Endothelial cell of umbilical vein (primary cell): ENCODE measurements at regions not wholly inside any gene's neighbourhood (a gene's known extent, or its start where the extent isn't known, plus 50 kb on each side); places are given as distances from the start of the nearest gene placed in this dataset.
"Not testable (repeated sequence)": the region's sequence is repeated elsewhere in the genome, so short reads cannot be mapped to it uniquely, and the experiment has no call there.

Experiments used
- MYC ChIP-seq: IDR thresholded peaks from one replicate; pipeline ENCODE4 v1.6.1; 2011; ENCODE audit warnings: mild to moderate bottlenecking, low read depth, low read length
- POLR2AphosphoS5 ChIP-seq: IDR thresholded peaks from 2 replicates; pipeline ENCODE4 v1.6.1; 2012; ENCODE audit warnings: low read depth, mild to moderate bottlenecking, control low read depth, low read length, moderate library complexity; ENCODE audit not compliant: insufficient read depth
- TF ChIP-seq, protein P1 (sequence below), 2 donors: IDR thresholded peaks; 1 replicate in 1 of 2; 2 replicates in 1 of 2; pipeline ENCODE4 v1.5.1; 2011; ENCODE audit warnings: low read length in 2 of 2, mild to moderate bottlenecking in 2 of 2, moderate library complexity in 2 of 2, control low read depth in 1 of 2, inconsistent platforms in 1 of 2, low read depth in 1 of 2; ENCODE audit not compliant: insufficient read depth in 1 of 2; ENCODE audit errors: extremely low read depth in 1 of 2
- TF ChIP-seq, protein P2 (sequence below): IDR thresholded peaks from 2 replicates; pipeline ENCODE4 v1.6.1; 2011; ENCODE audit not compliant: insufficient read depth, insufficient read length

DNA sequence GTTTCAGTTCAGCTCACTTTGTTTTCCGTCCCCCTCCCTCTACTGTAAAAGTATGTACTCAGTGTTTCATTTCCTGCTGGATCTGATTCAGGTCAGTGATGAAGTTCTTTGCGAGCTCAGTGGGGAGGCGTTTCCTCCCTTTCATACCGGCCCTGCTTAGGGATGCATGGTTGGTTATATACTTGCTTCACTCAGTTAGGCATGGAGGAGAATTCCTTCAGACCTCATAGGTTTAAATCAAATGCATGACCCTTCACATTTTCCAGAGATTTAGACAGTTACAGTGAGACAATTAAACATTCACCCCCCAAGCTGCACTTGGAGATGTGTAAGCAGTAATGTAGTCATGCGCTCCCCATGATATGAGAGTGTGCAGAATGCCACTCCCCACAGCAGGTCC, 955.9 kb downstream of the SPATA31A6 start:
- TF ChIP-seq, protein P1, sequence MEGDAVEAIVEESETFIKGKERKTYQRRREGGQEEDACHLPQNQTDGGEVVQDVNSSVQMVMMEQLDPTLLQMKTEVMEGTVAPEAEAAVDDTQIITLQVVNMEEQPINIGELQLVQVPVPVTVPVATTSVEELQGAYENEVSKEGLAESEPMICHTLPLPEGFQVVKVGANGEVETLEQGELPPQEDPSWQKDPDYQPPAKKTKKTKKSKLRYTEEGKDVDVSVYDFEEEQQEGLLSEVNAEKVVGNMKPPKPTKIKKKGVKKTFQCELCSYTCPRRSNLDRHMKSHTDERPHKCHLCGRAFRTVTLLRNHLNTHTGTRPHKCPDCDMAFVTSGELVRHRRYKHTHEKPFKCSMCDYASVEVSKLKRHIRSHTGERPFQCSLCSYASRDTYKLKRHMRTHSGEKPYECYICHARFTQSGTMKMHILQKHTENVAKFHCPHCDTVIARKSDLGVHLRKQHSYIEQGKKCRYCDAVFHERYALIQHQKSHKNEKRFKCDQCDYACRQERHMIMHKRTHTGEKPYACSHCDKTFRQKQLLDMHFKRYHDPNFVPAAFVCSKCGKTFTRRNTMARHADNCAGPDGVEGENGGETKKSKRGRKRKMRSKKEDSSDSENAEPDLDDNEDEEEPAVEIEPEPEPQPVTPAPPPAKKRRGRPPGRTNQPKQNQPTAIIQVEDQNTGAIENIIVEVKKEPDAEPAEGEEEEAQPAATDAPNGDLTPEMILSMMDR (IDR thresholded peaks at IDR 0.05; ENCODE audit: extremely low read depth in 1 of 2, insufficient read depth in 1 of 2, low read depth in 1 of 2, low read length in 2 of 2): not testable (repeated sequence)
- TF ChIP-seq, protein P2, sequence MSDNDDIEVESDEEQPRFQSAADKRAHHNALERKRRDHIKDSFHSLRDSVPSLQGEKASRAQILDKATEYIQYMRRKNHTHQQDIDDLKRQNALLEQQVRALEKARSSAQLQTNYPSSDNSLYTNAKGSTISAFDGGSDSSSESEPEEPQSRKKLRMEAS: not testable (repeated sequence)
- TF ChIP-seq POLR2AphosphoS5, MYC: not testable (repeated sequence)
